Fibroblast of lung (primary cell): ENCODE measurements at regions not wholly inside any gene's neighbourhood (a gene's known extent, or its start where the extent isn't known, plus 50 kb on each side); places are given as distances from the start of the nearest gene placed in this dataset.

ENCODE experiments used
- DNase-seq, 2 donors: peaks; one replicate each; pipeline versions ENCODE4 v3.0.0 to v3.0.0-alpha.2; 2010; ENCODE audit warnings: low read depth in 2 of 2
- H2AFZ ChIP-seq: 2 replicates; pipeline ENCODE4 v1.5.1; 2012; ENCODE audit warnings: low read length, control low read depth, inconsistent platforms
- H3K27ac ChIP-seq: 2 replicates; pipeline ENCODE4 v1.5.1; 2011; ENCODE audit warnings: low read length, control low read depth; ENCODE audit not compliant: insufficient read depth
- H3K27me3 ChIP-seq: 2 replicates; pipeline ENCODE4 v1.5.1; 2011; ENCODE audit warnings: mild to moderate bottlenecking, low read length; ENCODE audit not compliant: control insufficient read depth, insufficient read depth
- H3K36me3 ChIP-seq: 2 replicates; pipeline ENCODE4 v1.5.1; 2011; ENCODE audit warnings: low read length; ENCODE audit not compliant: control insufficient read depth, insufficient read depth
- H3K4me1 ChIP-seq: 2 replicates; pipeline ENCODE4 v1.5.1; 2011; ENCODE audit warnings: low read length; ENCODE audit not compliant: control insufficient read depth, insufficient read depth; ENCODE audit errors: extremely low read depth
- H3K4me2 ChIP-seq: 2 replicates; pipeline ENCODE4 v1.5.1; 2011; ENCODE audit warnings: low read length, control low read depth; ENCODE audit not compliant: insufficient read depth; ENCODE audit errors: extremely low read depth
- H3K4me3 ChIP-seq, 4 experiments: fragments of 200-600 bp in 1 of 4; sonication (generic) in 1 of 4; replicated peaks in 1 of 4; 2 replicates each; pipeline ENCODE4 v1.5.1; 2011 to 2016; ENCODE audit warnings: low read length in 4 of 4, low read depth in 3 of 4, mild to moderate bottlenecking in 3 of 4, control low read depth in 2 of 4, inconsistent platforms in 1 of 4, mixed read lengths in 1 of 4; ENCODE audit not compliant: insufficient read depth in 1 of 4; ENCODE audit errors: control extremely low read depth in 1 of 4
- H3K79me2 ChIP-seq: 2 replicates; pipeline ENCODE4 v1.5.1; 2012; ENCODE audit warnings: mild to moderate bottlenecking, low read length, inconsistent platforms; ENCODE audit not compliant: control insufficient read depth, insufficient read depth
- H3K9ac ChIP-seq: 2 replicates; pipeline ENCODE4 v1.5.1; 2011; ENCODE audit warnings: mild to moderate bottlenecking, low read length, control low read depth; ENCODE audit not compliant: insufficient read depth
- H3K9me3 ChIP-seq: 2 replicates; pipeline ENCODE4 v1.5.1; 2012; ENCODE audit warnings: low read depth, low read length; ENCODE audit not compliant: control insufficient read depth, insufficient read depth
- H4K20me1 ChIP-seq: 2 replicates; pipeline ENCODE4 v1.5.1; 2011; ENCODE audit warnings: low read length; ENCODE audit not compliant: control insufficient read depth, insufficient read depth; ENCODE audit errors: extremely low read depth
- CTCF ChIP-seq, 2 donors: IDR thresholded peaks in 1 of 2; conservative IDR thresholded peaks in 1 of 2; 1 replicate in 1 of 2; 2 replicates in 1 of 2; pipeline ENCODE4 v1.5.1; 2011 to 2012; ENCODE audit warnings: low read length in 2 of 2, control low read depth in 1 of 2, inconsistent platforms in 1 of 2, low read depth in 1 of 2, mild to moderate bottlenecking in 1 of 2
- EZH2 ChIP-seq: IDR thresholded peaks from 2 replicates; pipeline ENCODE4 v1.5.1; 2012; ENCODE audit warnings: low read length, control low read depth, mild to moderate bottlenecking; ENCODE audit errors: missing control alignments

GRCh38 chr5:121688781-121689180 lies 162.9 kb upstream of the FTMT start:
- DNase-seq, result no peak
- Histone ChIP-seq H3K79me2 (no peaks in the 10 kb centered on the region), H3K9ac (no peak overlapping the region), H3K4me2 (no peak overlapping the region), H3K4me3 (no peak overlapping the region), H4K20me1 (no peaks in the 10 kb centered on the region), H3K9me3 (no peaks in the 10 kb centered on the region), H2AFZ (no peak overlapping the region), H3K4me1 (no peaks in the 10 kb centered on the region), H3K27ac (no peak overlapping the region), H3K36me3 (no peaks in the 10 kb centered on the region), H3K27me3 (no peaks in the 10 kb centered on the region)
- TF ChIP-seq CTCF (conservative IDR thresholded peaks at IDR 0.05 in 1 of 2, IDR thresholded peaks at IDR 0.05 in 1 of 2; ENCODE audit: low read depth in 1 of 2, low read length in 2 of 2) (no peak), EZH2 (no peak)

GRCh38 chr5:121691478-121691877 lies 160.2 kb upstream of the FTMT start:
- H3K79me2 ChIP-seq, result no peaks in the 10 kb centered on the region
- H3K4me2 ChIP-seq, result no peak overlapping the region
- no peaks in the 10 kb centered on the region for H3K4me1 ChIP-seq
- H3K9me3 ChIP-seq, result no peaks in the 10 kb centered on the region
- H3K36me3 ChIP-seq, result no peaks in the 10 kb centered on the region
- H3K27ac ChIP-seq, result no peak overlapping the region
- TF ChIP-seq CTCF (conservative IDR thresholded peaks at IDR 0.05 in 1 of 2, IDR thresholded peaks at IDR 0.05 in 1 of 2; ENCODE audit: low read depth in 1 of 2, low read length in 2 of 2) (no peak), EZH2 (no peak)
- no peak overlapping the region for H3K4me3 ChIP-seq
- H2AFZ ChIP-seq, result no peak overlapping the region
- no peak overlapping the region for H3K9ac ChIP-seq
- no peaks in the 10 kb centered on the region for H3K27me3 ChIP-seq
- peak; percentile 2 to 22 for DNase-seq
- no peaks in the 10 kb centered on the region for H4K20me1 ChIP-seq

DNA sequence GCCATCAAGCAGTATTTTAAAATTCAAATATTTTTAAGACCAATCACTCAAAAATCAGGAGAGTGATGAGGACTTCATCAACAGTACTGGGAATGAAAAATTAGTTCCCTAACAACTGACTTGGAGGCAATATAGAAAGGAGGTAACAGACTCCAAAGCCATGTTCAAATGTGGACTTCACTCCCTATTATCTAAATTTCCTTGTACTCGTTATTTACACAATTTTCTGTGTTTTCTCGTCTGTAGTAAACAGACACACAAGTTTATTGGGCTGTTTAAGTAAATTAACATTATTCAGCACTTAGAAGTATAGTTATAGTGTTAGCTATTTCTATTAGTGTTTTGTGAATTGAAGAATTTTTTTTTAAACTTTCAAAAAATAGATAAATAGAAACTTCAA lies 159.5 kb upstream of the FTMT start:
- H3K79me2 ChIP-seq, result no peaks in the 10 kb centered on the region
- no peaks in the 10 kb centered on the region for H3K4me1 ChIP-seq
- no peaks in the 10 kb centered on the region for H3K9me3 ChIP-seq
- no peaks in the 10 kb centered on the region for H3K36me3 ChIP-seq
- no peaks in the 10 kb centered on the region for H3K27me3 ChIP-seq
- H3K9ac ChIP-seq, result no peak overlapping the region
- TF ChIP-seq EZH2 (no peak), CTCF (conservative IDR thresholded peaks at IDR 0.05 in 1 of 2, IDR thresholded peaks at IDR 0.05 in 1 of 2; ENCODE audit: low read depth in 1 of 2, low read length in 2 of 2) (no peak)
- no peaks in the 10 kb centered on the region for H4K20me1 ChIP-seq
- H2AFZ ChIP-seq, result no peak overlapping the region
- H3K4me3 ChIP-seq, result no peak overlapping the region
- DNase-seq, result no peak
- H3K27ac ChIP-seq, result no peak overlapping the region
- H3K4me2 ChIP-seq, result no peak overlapping the region
